ENCODE measurements at regions not wholly inside any gene's neighbourhood (a gene's known extent, or its start where the extent isn't known, plus 50 kb on each side); places are given as distances from the start of the nearest gene placed in this dataset.

- TF ChIP-seq CTCF (IDR thresholded peaks at IDR 0.05) (no peak), PHF8 (IDR thresholded peaks at IDR 0.05; ENCODE audit: borderline replicate concordance, low read depth) (no peak), EP300 (IDR thresholded peaks at IDR 0.05) (no peak), KDM1A (IDR thresholded peaks at IDR 0.05; ENCODE audit: low read depth) (no peak), SMC3 (IDR thresholded peaks at IDR 0.05) (no peak), REST (IDR thresholded peaks at IDR 0.05) (no peak), CHD2 (IDR thresholded peaks at IDR 0.05; ENCODE audit: low read length, partially characterized antibody) (no peak), MYC (IDR thresholded peaks at IDR 0.05; ENCODE audit: borderline replicate concordance, low read length) (no peak), MAX (IDR thresholded peaks at IDR 0.05) (no peak), USF2 (IDR thresholded peaks at IDR 0.05) (no peak), POLR2A (IDR thresholded peaks at IDR 0.05; ENCODE audit: low read length) (no peak), RAD21 (conservative IDR thresholded peaks at IDR 0.05 in 1 of 2, IDR thresholded peaks at IDR 0.05 in 1 of 2) (no peak), HOXA7 (CRISPR knock-in tag; IDR thresholded peaks at IDR 0.05) (no peak), FOSB (CRISPR knock-in tag; IDR thresholded peaks at IDR 0.05) (no peak)
Measured at GRCh38 chrX:45352611-45353010, 151.9 kb upstream of the DIPK2B start.
